ENCODE measurements at regions not wholly inside any gene's neighbourhood (a gene's known extent, or its start where the extent isn't known, plus 50 kb on each side); places are given as distances from the start of the nearest gene placed in this dataset.
A peak's percentile ranks its signal among the peaks of the same experiment; 100 is the strongest.
"Not testable (repeated sequence)": the region's sequence is repeated elsewhere in the genome, so short reads cannot be mapped to it uniquely, and the experiment has no call there.

DNA sequence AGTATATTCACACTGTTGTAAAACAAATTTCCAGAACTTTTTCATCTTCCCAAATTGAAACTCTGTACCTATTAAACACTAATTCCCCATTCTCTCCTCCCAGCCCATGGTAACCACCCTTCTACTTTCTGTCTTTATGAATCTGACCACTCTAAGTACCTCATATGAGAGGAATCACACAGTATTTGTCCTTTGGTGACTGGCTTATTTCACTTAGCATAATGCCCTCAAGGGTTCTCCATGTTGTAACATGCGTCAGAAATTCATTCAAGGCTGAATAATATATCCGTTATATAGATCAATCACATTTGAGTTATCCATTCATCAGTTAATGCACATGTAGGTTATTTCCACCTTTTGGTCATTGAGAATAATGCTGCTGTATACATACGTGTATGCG, 162.2 kb downstream of the GOSR1 start:
- not testable (repeated sequence) for DNase-seq (ENCODE audit: low read depth)

DNA sequence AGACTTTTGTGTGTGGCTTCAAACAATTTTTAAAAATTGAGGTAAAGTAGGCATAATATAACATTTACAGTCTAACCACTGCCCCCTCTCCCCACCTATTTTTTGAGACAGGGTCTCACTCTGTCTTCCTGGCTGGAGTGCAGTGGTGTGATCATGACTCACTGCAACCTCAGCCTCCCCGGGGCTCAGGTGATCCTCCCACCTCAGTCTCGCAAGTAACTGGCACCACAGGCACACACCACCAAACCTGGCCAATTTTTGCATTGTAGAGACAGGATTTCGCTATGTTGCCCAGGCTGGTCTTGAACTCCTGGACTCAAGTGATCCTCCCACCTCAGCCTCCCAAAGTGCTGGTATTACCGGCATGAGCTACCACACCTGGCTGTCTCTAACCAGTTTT, 161.8 kb downstream of the GOSR1 start:
- not testable (repeated sequence) for DNase-seq (ENCODE audit: low read depth)

DNA sequence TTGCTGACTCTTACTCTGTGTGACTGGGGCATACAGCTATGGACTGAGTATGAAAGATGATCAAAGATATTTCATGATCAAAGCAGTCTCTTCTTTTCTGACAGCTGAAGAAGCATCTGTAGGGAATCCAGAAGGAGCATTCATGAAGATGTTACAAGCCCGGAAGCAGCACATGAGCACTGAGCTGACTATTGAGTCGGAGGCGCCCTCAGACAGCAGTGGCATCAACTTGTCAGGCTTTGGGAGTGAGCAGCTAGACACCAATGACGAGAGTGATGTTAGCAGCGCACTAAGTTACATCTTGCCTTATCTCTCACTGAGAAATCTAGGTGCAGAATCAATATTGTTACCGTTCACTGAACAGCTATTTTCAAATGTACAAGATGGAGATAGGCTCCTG, 154.4 kb downstream of the GOSR1 start:
- DNase-seq (ENCODE audit: low read depth): not testable (repeated sequence)

DNA sequence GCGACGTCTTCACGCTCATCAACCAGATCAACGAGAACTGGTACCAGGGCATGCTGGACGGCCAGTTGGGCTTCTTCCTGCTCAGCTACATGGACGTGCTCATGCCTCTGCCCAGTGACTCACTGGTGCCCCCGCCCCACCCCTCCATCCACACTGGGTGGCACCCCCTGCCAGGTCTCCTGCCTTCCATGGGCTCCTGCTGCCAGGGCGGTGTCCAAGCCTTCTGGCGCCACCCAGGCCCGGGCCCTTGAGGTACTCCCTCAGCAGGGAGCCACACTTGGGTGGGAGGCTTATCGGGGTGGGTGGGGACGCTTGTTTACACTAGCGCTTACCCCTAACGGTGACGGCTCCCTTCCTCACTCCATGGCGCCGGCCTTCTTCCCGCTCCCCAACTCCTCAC, 148.2 kb downstream of the GOSR1 start:
- DNase-seq (ENCODE audit: low read depth): not testable (repeated sequence)

DNA sequence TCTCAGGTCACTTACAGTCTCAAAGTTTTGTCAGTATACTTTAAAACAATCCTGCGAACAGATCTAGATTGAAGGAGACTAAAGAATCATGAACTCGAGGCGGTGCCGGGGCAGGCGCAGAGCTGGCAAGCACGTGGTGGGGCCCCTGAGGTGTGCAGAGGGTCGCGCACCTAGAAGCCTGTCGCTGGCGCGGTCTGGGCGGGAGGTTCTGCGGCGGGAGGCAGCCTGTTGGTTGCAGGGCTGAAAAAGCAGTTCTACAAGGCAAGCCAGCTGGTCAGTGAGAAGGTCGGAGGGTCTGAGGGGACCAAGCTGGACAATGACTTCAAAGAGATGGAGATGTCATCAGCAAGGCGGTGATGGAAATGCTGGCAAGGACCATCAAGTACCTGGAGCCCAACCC, 147.0 kb downstream of the GOSR1 start:
- not testable (repeated sequence) for DNase-seq (ENCODE audit: low read depth)

DNA sequence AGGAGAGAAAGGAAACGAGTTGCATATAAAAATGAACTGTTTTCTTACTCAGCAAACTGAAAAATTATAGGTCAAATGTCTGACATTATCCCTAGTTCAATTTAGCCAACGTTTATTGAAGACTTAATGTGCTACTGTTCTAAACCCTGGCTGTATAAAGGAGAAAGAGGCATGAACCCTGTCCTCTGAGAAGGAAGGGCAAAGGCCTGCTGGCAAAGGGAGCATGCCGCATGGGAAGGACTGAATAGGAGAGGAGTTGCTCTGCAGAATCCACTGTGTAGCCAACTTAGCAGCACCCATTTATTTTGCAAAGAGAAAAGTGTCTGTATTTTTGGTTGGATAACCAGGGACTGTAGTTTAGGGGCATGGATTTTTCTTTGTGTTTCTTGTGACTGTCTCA, 132.5 kb downstream of the GOSR1 start:
- DNase-seq (ENCODE audit: low read depth): not testable (repeated sequence)

DNA sequence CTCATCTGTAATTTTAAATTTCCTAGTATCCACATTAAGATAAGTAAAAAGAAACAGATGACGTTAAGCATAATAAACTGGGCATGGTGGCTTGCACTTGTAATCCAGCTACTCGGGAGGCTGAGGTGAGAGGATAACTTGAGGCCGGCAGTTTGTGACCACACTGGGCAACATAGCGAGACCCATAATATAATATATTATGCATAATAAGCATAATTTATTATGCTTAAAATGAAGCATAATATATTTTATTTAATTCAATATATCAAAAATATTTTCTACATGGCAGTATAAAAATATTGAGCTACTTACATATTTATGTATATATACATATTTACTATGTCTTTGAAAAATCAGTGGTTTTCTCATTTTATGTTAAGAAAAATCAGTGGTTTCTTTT, 128.3 kb downstream of the GOSR1 start:
- DNase-seq (ENCODE audit: low read depth): no peak

DNA sequence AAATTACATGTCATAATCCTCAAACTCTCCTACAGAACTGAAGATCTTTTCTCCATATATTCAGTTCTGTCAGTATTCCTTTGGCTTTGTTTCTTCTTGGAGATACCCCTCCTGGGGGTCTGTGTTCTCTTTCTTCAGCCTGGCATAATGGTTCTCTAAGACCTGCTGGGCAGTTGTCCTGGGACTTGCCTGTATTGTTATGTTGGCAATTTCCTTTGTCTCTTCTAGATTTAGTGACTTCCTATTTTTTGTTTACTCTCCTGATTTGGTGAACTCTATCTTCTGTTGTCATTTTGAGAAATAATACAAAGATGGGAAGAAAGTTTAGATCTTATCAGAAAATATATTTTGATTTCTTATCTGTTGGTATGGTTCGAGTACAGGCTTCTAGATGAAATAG, 127.8 kb downstream of the GOSR1 start:
- DNase-seq (ENCODE audit: low read depth): no peak

DNA sequence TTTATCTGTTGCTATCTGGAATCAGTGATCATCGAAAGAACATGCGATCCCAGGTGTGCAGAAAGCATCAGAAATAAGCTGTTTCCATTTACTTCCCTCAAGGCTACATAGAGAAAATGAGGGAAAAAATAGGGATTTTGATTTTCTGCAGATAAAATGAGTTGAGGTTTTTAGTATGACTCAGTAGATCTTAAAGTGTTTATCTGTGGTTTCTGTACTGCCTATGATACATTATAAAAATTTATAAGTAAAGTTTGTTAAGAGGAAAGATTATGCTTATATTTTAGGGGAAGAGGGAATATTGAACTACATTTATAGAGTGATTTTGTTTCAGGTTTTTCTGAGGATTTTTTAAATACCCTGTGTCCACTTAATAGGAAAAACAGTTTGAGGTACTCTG, 125.2 kb downstream of the GOSR1 start:
- not testable (repeated sequence) for DNase-seq (ENCODE audit: low read depth)

DNA sequence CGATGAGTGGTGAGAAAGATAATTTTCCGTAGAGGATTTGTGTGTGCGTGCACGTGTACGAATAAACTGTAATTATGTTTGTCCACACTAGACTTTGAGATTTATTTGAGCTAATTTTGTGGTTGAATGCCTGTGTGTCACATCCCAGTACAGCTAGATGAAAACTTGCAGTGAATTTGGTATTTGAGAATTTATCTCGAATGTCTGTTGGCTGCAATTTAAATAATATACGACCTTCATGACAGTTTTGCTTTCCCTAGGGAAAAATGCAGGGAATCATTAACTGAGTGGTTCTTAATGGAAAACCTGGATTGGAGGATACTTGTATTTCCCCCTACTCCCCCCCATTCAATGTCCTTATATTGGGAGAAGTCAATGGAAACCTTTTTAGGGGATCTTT, 124.8 kb downstream of the GOSR1 start:
- not testable (repeated sequence) for DNase-seq (ENCODE audit: low read depth)

DNA sequence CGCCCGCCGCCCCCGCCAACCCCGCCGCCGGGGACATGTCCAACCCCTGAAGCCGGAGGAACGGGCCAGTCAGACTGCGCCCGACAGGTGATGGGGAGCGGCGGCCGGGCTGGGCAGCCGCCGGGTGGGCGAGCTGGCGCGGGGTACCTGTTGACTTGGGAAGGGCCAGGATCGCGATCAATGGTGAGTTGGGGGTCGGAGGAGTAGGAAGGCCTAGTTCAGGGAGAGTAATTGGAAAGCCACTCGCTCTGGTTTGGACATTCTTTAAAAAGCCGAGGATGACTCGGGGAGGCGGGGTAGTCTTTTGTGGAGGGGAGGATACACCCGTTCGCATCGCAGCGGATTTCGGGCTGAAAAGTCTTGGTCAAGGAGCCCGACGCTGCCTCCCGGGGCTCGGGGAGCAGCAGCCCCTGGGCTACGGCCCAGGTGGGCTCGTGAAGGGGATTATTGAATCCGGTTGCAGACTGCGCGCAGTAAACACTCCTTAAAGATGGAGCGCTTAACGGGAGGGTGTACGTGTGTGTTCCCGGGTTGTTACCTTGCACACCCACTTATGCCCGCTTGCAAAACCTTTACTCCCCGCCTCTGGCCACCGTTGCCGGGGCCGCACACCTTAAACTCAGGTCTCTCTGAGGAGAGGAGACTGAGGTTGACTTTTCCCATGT, 123.8 kb downstream of the GOSR1 start:
- peak; percentile 2 for DNase-seq (ENCODE audit: low read depth)

DNA sequence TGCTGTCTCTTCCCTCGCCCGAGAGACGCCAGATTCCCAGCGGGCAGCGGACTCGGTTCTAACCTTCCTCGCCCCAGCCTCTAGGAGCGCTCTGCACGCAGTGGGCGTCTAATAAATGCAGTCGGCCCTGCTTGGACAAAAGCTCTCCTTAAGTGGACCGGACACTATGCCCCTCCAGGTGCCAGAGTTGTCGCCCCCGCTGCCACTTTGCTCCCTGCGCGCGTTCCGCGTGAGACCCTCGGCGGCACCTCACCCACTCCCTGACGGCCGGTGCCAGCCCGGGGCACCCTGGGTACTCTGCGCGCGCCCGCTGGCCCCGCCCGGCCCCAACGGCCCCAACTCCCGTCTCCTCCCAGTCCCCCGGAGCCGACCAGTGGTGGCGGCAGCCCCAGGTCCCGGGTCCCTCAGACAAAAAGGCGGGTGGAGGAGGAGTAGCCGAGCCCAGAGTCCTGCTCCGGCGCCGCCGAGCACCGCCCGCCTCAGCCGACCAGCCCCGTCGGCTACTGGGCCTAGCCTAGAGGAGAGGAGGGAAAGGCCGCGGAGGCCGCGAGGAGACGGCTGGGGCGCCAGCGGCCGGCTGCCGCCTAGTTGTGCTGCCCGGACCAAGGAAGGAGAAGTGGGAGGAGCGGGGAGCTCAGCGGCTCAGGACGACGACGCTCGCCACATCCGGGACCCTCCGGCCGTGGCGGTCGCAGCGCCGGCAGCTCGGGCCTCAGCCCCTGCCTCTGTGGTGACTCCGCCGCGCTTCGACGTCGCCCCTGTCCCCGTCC, 123.0 kb downstream of the GOSR1 start:
- peak; percentile 75 for DNase-seq (ENCODE audit: low read depth)

DNA sequence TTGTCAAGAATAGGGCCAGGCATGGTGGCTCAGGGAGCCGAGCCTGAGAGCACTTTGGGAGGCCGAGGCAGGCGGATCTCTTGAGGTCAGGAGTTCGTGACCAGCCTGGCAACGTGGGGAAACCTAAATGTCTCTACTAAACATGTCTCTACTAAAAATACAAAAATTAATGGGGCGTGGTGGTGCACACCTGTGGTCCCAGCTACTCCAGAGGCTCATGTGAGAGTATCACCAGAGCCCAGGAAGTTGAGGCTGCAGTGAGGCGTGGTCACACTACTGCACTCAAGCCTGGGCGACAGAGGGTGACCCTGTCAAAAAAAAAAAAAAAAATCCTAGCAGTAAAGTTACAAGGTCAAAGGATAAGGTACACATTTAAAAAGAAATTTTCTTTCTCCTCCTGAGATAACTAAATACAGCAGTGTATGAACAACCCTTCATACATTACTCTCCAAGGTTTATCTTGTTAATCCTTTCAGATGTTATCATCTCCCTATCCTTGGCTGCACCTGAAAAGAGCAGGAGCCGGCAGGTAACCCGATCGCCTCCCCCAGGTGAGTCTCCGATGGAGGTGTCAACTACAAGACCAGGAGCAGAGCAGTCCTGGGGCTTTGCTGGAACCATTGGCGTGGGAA, 122.3 kb downstream of the GOSR1 start:
- DNase-seq (ENCODE audit: low read depth): no peak

DNA sequence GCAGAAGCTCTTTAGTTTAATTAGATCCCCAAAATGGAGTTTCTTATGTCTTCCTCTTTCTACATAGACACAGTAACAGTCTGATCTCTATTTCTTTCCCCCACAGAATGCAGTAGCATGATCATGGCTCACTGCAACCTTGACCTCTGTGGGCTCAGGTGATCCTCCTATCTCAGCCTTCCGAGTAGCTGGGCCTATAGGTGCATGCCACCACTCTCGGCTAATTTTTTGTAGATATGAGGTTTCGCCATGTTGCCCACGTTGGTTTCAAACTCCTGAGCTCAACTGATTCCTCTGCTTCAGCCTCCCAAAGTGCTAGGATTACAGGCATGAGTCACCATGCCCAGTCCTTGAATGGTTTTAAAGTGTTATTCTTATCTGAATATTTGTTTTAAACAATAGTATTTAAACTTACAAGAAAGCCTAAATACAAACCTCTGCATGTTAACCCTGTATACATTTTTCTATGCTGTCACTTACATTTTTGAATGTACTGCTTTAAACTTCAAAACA, 120.6 kb downstream of the GOSR1 start:
- DNase-seq (ENCODE audit: low read depth): no peak

DNA sequence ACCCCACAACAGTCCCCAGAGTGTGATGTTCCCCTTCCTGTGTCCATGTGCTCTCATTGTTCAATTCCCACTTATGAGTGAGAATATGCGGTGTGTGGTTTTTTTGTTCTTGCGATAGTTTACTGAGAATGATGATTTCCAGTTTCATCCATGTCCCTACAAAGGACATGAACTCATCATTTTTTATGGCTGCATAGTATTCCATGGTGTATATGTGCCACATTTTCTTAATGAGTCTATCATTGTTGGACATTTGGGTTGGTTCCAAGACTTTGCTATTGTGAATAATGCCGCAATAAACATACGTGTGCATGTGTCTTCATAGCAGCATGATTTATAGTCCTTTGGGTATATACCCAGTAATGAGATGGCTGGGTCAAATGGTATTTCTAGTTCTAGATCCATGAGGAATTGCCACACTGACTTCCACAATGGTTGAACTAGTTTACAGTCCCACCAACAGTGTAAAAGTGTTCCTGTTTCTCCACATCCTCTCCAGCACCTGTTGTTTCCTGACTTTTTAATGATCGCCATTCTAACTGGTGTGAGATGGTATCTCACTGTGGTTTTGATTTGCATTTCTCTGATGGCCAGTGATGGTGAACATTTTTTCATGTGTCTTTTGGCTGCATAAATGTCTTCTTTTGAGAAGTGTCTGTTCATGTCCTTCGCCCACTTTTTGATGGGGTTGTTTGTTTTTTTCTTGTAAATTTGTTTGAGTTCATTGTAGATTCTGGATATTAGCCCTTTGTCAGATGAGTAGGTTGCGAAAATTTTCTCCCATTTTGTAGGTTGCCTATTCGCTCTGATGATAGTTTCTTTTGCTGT, 120.0 kb downstream of the GOSR1 start:
- not testable (repeated sequence) for DNase-seq (ENCODE audit: low read depth)

DNA sequence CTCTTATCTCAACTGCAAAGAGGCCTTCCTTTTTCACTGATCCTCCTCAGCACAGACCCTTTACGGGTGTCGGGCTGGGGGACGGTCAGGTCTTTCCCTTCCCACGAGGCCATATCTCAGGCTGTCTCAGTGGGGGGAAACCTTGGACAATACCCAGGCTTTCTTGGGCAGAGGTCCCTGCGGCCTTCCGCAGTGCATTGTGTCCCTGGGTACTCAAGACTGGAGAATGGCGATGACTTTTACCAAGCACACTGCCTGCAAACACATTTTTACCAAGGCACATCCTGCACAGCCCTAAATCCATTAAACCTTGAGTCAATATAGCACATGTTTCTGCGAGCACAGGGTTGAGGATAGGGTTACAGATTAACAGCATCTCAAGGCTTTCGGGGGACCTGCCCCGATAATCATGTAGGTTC, 117.8 kb downstream of the GOSR1 start:
- DNase-seq (ENCODE audit: low read depth): not testable (repeated sequence)

DNA sequence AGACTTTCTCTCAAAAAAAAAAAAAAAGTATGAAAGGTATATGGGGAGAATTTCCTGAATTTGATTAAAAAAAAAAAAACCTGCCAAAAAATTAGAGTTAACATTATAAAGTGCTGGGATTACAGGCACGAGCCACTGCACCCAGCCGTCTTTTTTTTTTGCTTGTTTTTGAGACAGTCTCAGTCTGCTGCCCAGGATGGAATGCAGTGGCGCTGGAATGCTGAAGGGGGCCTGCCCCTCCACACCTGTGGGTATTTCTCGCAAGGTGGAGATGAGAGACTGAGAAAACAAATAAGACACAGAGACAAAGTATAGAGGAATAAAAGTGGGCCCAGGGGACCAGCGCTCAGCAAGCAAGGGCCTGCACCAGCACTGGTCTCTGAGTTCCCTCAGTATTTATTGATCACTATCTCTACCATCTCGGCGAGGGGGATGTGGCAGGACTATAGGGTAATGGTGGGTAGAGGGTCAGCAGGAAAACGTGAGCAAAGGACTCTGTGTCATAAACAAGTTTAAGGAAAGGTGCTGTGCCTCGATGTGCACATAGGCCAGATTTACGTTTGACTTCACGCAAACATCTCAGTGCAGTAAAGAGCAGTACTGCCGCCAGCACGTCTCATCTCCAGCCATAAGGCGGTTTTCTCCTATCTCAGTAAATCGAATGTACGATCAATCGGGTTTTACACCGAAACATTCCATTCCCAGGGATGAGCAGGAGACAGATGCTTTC, 117.2 kb downstream of the GOSR1 start:
- DNase-seq (ENCODE audit: low read depth): no peak

DNA sequence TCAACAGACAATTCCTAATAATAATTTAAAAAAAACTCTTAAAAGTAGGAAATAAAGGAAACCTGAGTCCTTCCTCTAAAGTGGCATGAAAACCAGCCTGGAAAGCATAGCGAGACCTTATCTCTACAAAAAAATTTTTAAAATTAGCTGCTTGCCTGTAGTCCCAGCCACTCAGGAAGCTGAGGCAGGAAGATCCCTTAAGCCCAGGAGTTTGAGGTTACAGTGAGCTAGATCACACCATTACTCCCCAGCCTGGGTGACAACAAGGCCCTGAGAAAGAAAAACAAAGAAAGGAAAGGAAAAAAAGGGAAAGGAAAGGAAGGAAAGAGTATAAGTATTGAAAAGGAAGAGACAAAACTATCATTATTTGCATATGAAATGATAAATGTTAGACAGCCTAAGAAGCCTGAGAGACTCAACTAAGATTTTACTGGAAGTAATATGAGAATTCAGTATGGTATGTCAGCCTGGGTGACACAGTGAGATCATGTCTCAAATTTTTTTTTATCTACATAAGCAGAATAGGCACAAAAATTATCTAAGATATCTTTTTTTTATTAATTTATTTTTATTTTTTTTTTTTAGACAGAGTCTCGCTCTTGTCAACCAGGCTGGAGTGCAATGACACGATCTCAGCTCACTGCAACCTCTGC, 113.0 kb downstream of the GOSR1 start:
- no peak for DNase-seq (ENCODE audit: low read depth)

DNA sequence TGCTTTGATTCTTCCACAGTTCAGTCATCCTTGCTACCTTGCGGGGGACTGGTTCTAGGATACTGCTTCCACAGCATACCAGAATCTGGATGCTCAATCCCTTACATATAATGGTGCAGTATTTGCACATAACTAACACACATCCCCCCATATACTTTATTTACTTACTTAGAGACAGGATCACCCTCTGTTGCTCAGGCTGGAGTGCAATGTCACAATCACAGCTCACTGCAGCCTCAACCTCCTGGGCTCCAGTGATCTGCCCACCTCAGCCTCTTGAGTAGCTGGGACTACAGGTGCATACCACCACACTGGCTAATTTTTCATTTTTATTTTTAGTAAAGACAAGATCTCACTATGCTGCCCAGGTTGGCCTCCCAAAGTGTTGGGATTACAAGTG, 112.2 kb downstream of the GOSR1 start:
- no peak for DNase-seq (ENCODE audit: low read depth)

DNA sequence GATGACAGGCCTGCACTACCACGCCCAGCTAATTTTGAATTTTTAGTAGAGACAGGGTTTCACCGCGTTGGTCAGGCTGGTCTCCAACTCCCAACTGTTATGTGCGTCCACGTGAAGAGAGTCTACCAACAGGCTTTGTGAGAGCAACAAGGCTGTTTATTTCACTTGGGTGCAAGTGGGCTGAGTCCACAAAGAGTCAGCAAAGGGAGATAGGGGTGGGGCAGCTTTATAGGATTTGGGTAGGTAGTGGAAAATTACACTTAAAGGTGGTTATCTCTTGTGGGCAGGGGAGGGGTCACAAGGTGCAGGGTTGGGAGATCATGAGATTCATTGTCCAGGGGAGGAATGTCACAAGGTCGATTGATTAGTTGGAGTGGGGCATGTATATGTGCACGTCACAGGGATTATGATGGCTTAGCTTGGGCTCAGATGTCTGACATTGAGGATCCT, 111.6 kb downstream of the GOSR1 start:
- DNase-seq (ENCODE audit: low read depth): no peak
